H9 (cell line): ENCODE measurements at regions not wholly inside any gene's neighbourhood (a gene's known extent, or its start where the extent isn't known, plus 50 kb on each side); places are given as distances from the start of the nearest gene placed in this dataset.

Experiments used
- DNase-seq: peaks from one replicate; pipeline ENCODE4 v3.0.0-alpha.2; 2017
- H2AFZ ChIP-seq: one replicate; pipeline ENCODE4 v1.6.1; 2013; ENCODE audit warnings: mild to moderate bottlenecking, low read length, control low read depth, moderate library complexity
- H2AK5ac ChIP-seq: 2 replicates; pipeline ENCODE4 v1.6.1; 2013; ENCODE audit warnings: low read length, control low read depth, mixed read lengths; ENCODE audit not compliant: insufficient read length
- H2BK120ac ChIP-seq: one replicate; pipeline ENCODE4 v1.6.1; 2013; ENCODE audit warnings: low read depth, mild to moderate bottlenecking, low read length, control low read depth, inconsistent platforms; ENCODE audit not compliant: poor library complexity, severe bottlenecking
- H2BK12ac ChIP-seq: 2 replicates; pipeline ENCODE4 v1.6.1; 2013; ENCODE audit warnings: low read length, control low read depth, mixed read lengths, low read depth; ENCODE audit not compliant: insufficient read length
- H2BK15ac ChIP-seq: 2 replicates; pipeline ENCODE4 v1.6.1; 2013; ENCODE audit warnings: low read depth, low read length, control low read depth
- H2BK20ac ChIP-seq: one replicate; pipeline ENCODE4 v1.6.1; 2013; ENCODE audit warnings: low read depth, mild to moderate bottlenecking, low read length, control low read depth, inconsistent platforms; ENCODE audit not compliant: poor library complexity, severe bottlenecking
- H2BK5ac ChIP-seq: 2 replicates; pipeline ENCODE4 v1.6.1; 2013; ENCODE audit warnings: low read length, control low read depth, mixed read lengths; ENCODE audit not compliant: insufficient read length
- H3K14ac ChIP-seq: 2 replicates; pipeline ENCODE4 v1.6.1; 2013; ENCODE audit warnings: low read length, control low read depth; ENCODE audit not compliant: insufficient read depth
- H3K18ac ChIP-seq: 2 replicates; pipeline ENCODE4 v1.6.1; 2013; ENCODE audit warnings: low read depth, mild to moderate bottlenecking, mixed read lengths, low read length, control low read depth; ENCODE audit not compliant: insufficient read length
- H3K23ac ChIP-seq: 2 replicates; pipeline ENCODE4 v1.6.1; 2013; ENCODE audit warnings: low read length, control low read depth, mixed read lengths, low read depth; ENCODE audit not compliant: insufficient read length
- H3K23me2 ChIP-seq: 2 replicates; pipeline ENCODE4 v1.6.1; 2013; ENCODE audit warnings: low read depth, mild to moderate bottlenecking, mixed read lengths, low read length, control low read depth; ENCODE audit not compliant: insufficient read length, poor library complexity, severe bottlenecking
- H3K27ac ChIP-seq: 2 replicates; pipeline ENCODE4 v1.5.1; 2013; ENCODE audit warnings: low read length, control low read depth, mixed read lengths, low read depth; ENCODE audit not compliant: insufficient read length
- H3K27me3 ChIP-seq: 2 replicates; pipeline ENCODE4 v1.6.1; 2013; ENCODE audit warnings: low read length, control low read depth, inconsistent platforms; ENCODE audit not compliant: insufficient read depth
- H3K4ac ChIP-seq: 2 replicates; pipeline ENCODE4 v1.6.1; 2013; ENCODE audit warnings: low read depth, mild to moderate bottlenecking, control low read depth, inconsistent platforms, low read length, moderate library complexity
- H3K4me1 ChIP-seq: 2 replicates; pipeline ENCODE4 v1.6.1; 2013; ENCODE audit warnings: low read length, control low read depth, inconsistent platforms; ENCODE audit not compliant: insufficient read depth
- H3K4me2 ChIP-seq: 2 replicates; pipeline ENCODE4 v1.6.1; 2013; ENCODE audit warnings: low read length, control low read depth, mixed read lengths; ENCODE audit not compliant: insufficient read length, insufficient read depth
- H3K56ac ChIP-seq: 2 replicates; pipeline ENCODE4 v1.6.1; 2013; ENCODE audit warnings: low read depth, mild to moderate bottlenecking, mixed read lengths, low read length, control low read depth; ENCODE audit not compliant: insufficient read length
- H3K79me1 ChIP-seq: 2 replicates; pipeline ENCODE4 v1.6.1; 2013; ENCODE audit warnings: low read depth, mild to moderate bottlenecking, moderate library complexity, low read length, control low read depth, inconsistent platforms; ENCODE audit not compliant: insufficient read depth, poor library complexity, severe bottlenecking
- H3K79me2 ChIP-seq: 2 replicates; pipeline ENCODE4 v1.6.1; 2013; ENCODE audit warnings: low read length, control low read depth, inconsistent platforms; ENCODE audit not compliant: insufficient read depth
- H3K9ac ChIP-seq: 2 replicates; pipeline ENCODE4 v1.6.1; 2013; ENCODE audit warnings: low read length, control low read depth, mixed read lengths; ENCODE audit not compliant: insufficient read length; ENCODE audit errors: extremely low read depth
- H3K9me3 ChIP-seq: one replicate; pipeline ENCODE4 v1.6.1; 2013; ENCODE audit warnings: low read depth, low read length, inconsistent platforms; ENCODE audit not compliant: control insufficient read depth
- H3T11ph ChIP-seq: one replicate; pipeline ENCODE4 v1.6.1; 2013; ENCODE audit warnings: mild to moderate bottlenecking, low read length, control low read depth, inconsistent platforms
- H4K20me1 ChIP-seq: one replicate; pipeline ENCODE4 v1.6.1; 2013; ENCODE audit not compliant: control insufficient read depth, insufficient read length, insufficient read depth
- H4K5ac ChIP-seq: 2 replicates; pipeline ENCODE4 v1.6.1; 2013; ENCODE audit warnings: low read depth, mild to moderate bottlenecking, mixed read lengths, low read length, control low read depth; ENCODE audit not compliant: insufficient read length
- H4K8ac ChIP-seq: replicated peaks from 2 replicates; pipeline ENCODE4 v1.6.1; 2013; ENCODE audit warnings: low read length, control low read depth, mixed read lengths, low read depth; ENCODE audit not compliant: insufficient read length
- H4K91ac ChIP-seq: 2 replicates; pipeline ENCODE4 v1.6.1; 2013; ENCODE audit warnings: low read depth, mild to moderate bottlenecking, moderate library complexity, mixed read lengths, low read length, control low read depth; ENCODE audit not compliant: insufficient read length
- H3K27ac Mint-ChIP-seq, 3 experiments: 2 replicates in 2 of 3; 3 replicates in 1 of 3; pipeline ENCODE4 v1.8.0; 2020 to 2021; ENCODE audit warnings: mixed read lengths in 3 of 3, mild to moderate bottlenecking in 1 of 3, moderate library complexity in 1 of 3
- H3K27me3 Mint-ChIP-seq: 2 replicates; pipeline ENCODE4 v1.8.0; 2021; ENCODE audit warnings: low read depth, mild to moderate bottlenecking, moderate library complexity, mixed read lengths
- H3K36me3 Mint-ChIP-seq, 3 experiments: 2 replicates in 2 of 3; 3 replicates in 1 of 3; pipeline ENCODE4 v1.8.0; 2020 to 2021; ENCODE audit warnings: low read depth in 3 of 3, mixed read lengths in 3 of 3; ENCODE audit not compliant: insufficient read depth in 1 of 3
- H3K4me1 Mint-ChIP-seq, 2 experiments: 2 replicates each; pipeline ENCODE4 v1.8.0; 2020; ENCODE audit warnings: mixed read lengths in 2 of 2
- H3K4me3 Mint-ChIP-seq, 2 experiments: 2 replicates in 1 of 2; 3 replicates in 1 of 2; pipeline ENCODE4 v1.8.0; 2020 to 2021; ENCODE audit warnings: mild to moderate bottlenecking in 2 of 2, mixed read lengths in 2 of 2, moderate library complexity in 1 of 2
- H3K9me3 Mint-ChIP-seq, 2 experiments: 2 replicates in 1 of 2; 3 replicates in 1 of 2; pipeline ENCODE4 v1.8.0; 2020; ENCODE audit warnings: mild to moderate bottlenecking in 2 of 2, mixed read lengths in 2 of 2, moderate library complexity in 1 of 2
- CTCF ChIP-seq: fragments of 200-600 bp; sonication (generic); conservative IDR thresholded peaks from 3 replicates; pipeline ENCODE4 v1.8.0; 2021; ENCODE audit warnings: antibody characterized with exemption, mild to moderate bottlenecking
- WGBS: extraction: QIAGEN DNeasy Blood & Tissue Kit; methylation state at CpG from one replicate; pipeline ENCODE4 v1.1.7; 2013; ENCODE audit warnings: missing lambda C conversion rate, low lambda C conversion rate, mixed read lengths; ENCODE audit not compliant: insufficient read length; ENCODE audit errors: extremely low coverage; 5-methylcytosine and 5-hydroxymethylcytosine counted together

DNA sequence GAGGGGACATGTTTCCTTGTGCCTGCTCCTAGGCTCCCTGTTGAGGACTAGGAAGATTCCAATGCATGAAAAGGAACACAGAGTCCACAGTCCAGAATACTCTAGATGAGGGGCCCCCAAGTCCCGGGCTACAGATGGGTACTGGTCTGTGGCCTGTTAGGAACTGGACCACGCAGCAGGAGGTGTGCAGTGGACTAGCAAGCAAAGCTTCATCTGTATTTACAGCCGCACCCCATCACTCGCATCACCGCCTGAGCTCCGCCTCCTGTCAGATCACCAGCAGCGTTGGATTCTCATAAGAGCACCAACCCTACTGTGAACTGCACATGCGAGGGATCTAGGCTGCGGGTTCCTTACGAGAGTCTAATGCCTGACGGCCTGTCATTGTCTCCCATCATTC is 233.0 kb upstream of the MKLN1 start:
- H2AFZ ChIP-seq = no peak overlapping the region
- no peak overlapping the region for H3K18ac ChIP-seq
- H3K27ac ChIP-seq = no peak overlapping the region
- H3K23ac ChIP-seq = no peak overlapping the region
- no peak overlapping the region for H3K4ac ChIP-seq
- no peak overlapping the region for H2BK20ac ChIP-seq
- Mint-ChIP-seq H3K36me3 (no peaks in the 10 kb centered on the region; a peak in 1 of 7 replicates), H3K9me3 (no peaks in the 10 kb centered on the region), H3K27ac (no peak overlapping the region; a peak in 1 of 7 replicates), H3K4me1 (peaks cover 54 to 57% of the 10 kb centered on the region in 2 experiments), H3K27me3 (no peaks in the 10 kb centered on the region), H3K4me3 (no peak overlapping the region)
- H2BK15ac ChIP-seq = no peak overlapping the region
- peaks cover 4% of the 10 kb centered on the region; the same call in 1 of the 2 replicates for H3K79me2 ChIP-seq
- H4K91ac ChIP-seq = no peak overlapping the region
- H3K27me3 ChIP-seq = no peaks in the 10 kb centered on the region
- H4K8ac ChIP-seq = no peak overlapping the region
- H3K9ac ChIP-seq = no peak overlapping the region
- no peak overlapping the region for H2BK120ac ChIP-seq
- no peaks in the 10 kb centered on the region for H4K20me1 ChIP-seq
- H3K14ac ChIP-seq = no peak overlapping the region
- no peaks in the 10 kb centered on the region for H3K23me2 ChIP-seq
- H2BK12ac ChIP-seq = no peak overlapping the region
- H2BK5ac ChIP-seq = no peak overlapping the region
- H3K4me2 ChIP-seq = no peak overlapping the region
- no peak overlapping the region for H4K5ac ChIP-seq
- WGBS = no CpG with 5 or more reads among the region's 11 CpGs
- no peak for TF ChIP-seq CTCF
- H3K79me1 ChIP-seq = peaks cover 7% of the 10 kb centered on the region
- H3K9me3 ChIP-seq = no peaks in the 10 kb centered on the region
- no peak for DNase-seq
- peaks cover 17% of the 10 kb centered on the region for H3K4me1 ChIP-seq
- H3T11ph ChIP-seq = no peak overlapping the region
- H3K56ac ChIP-seq = no peak overlapping the region
- H2AK5ac ChIP-seq = no peak overlapping the region
